OCI-LY7 (cell line): ENCODE measurements at regions not wholly inside any gene's neighbourhood (a gene's known extent, or its start where the extent isn't known, plus 50 kb on each side); places are given as distances from the start of the nearest gene placed in this dataset.

Experiments
- BruUV-seq: library from RNA; stranded (reverse); fragments of 400-500 nt; replicated peaks from 2 replicates; lab custom pipeline; 2021; lab: Mats Ljungman, UMichigan
- CTCF ChIA-PET: fragments of 300-600 bp; sonication (Branson Sonifier 250); formaldehyde crosslinking; loops from one replicate; lab custom pipeline; 2022; ENCODE audit warnings: antibody characterized with exemption; ENCODE audit not compliant: unreplicated experiment; lab: Charles Lee
- POLR2A ChIA-PET: fragments of 300-600 bp; sonication (Branson Sonifier 250); formaldehyde crosslinking; loops from one replicate; lab custom pipeline; 2022; ENCODE audit warnings: antibody characterized with exemption; lab: Charles Lee
- DNase-seq: peaks from one replicate; pipeline ENCODE4 v3.0.0-alpha.2; 2015; ENCODE audit warnings: low spot score
- H2AFZ ChIP-seq: fragments of 200-600 bp; sonication (generic), shearing (Covaris generic); 2 replicates; pipeline ENCODE4 v1.6.1; 2014; ENCODE audit warnings: mild to moderate bottlenecking, antibody characterized with exemption, low read length, moderate library complexity
- H3K27ac ChIP-seq: fragments of 200-600 bp; sonication (generic); 2 replicates; pipeline ENCODE4 v1.5.1; 2014; ENCODE audit warnings: mixed run types, low read depth, mild to moderate bottlenecking, moderate library complexity, low read length, inconsistent platforms; ENCODE audit not compliant: poor library complexity, severe bottlenecking
- H3K36me3 ChIP-seq: fragments of 200-600 bp; sonication (generic); 2 replicates; pipeline ENCODE4 v1.6.1; 2014; ENCODE audit warnings: mild to moderate bottlenecking, antibody characterized with exemption, low read length, moderate library complexity, mixed read lengths; ENCODE audit not compliant: insufficient read depth
- H3K4me1 ChIP-seq: fragments of 200-600 bp; sonication (generic); 2 replicates; pipeline ENCODE4 v1.5.1; 2014; ENCODE audit warnings: mild to moderate bottlenecking, low read length; ENCODE audit not compliant: insufficient read depth, poor library complexity, severe bottlenecking
- H3K4me2 ChIP-seq: fragments of 200-600 bp; sonication (generic); 2 replicates; pipeline ENCODE4 v1.6.1; 2014; ENCODE audit warnings: mild to moderate bottlenecking, low read length
- H3K4me3 ChIP-seq: fragments of 200-600 bp; sonication (generic); 2 replicates; pipeline ENCODE4 v1.5.1; 2014; ENCODE audit warnings: mild to moderate bottlenecking, low read depth, low read length; ENCODE audit not compliant: poor library complexity, severe bottlenecking
- H3K79me2 ChIP-seq: fragments of 200-600 bp; sonication (generic); 2 replicates; pipeline ENCODE4 v1.6.1; 2016; ENCODE audit warnings: low read depth, mild to moderate bottlenecking, low read length, moderate library complexity, mixed read lengths; ENCODE audit not compliant: insufficient read depth
- H3K9me2 ChIP-seq: fragments of 200-600 bp; sonication (generic); 2 replicates; pipeline ENCODE4 v1.6.1; 2016; ENCODE audit warnings: mild to moderate bottlenecking, low read length, mixed read lengths; ENCODE audit not compliant: insufficient read depth
- H3K9me3 ChIP-seq: fragments of 200-600 bp; sonication (generic); 2 replicates; pipeline ENCODE4 v1.6.1; 2014; ENCODE audit warnings: mild to moderate bottlenecking, mixed run types, low read length, mixed read lengths
- H4K20me1 ChIP-seq: fragments of 200-600 bp; sonication (generic); 2 replicates; pipeline ENCODE4 v1.6.1; 2014; ENCODE audit warnings: mild to moderate bottlenecking, antibody characterized with exemption, low read length, moderate library complexity, mixed read lengths; ENCODE audit not compliant: insufficient read depth
- EZH2phosphoT487 ChIP-seq: fragments of 200-600 bp; sonication (generic); IDR thresholded peaks from 2 replicates; pipeline ENCODE4 v1.6.1; 2018; ENCODE audit warnings: low read depth, borderline replicate concordance, mild to moderate bottlenecking, mixed run types, antibody characterized with exemption, low read length, moderate library complexity, mixed read lengths
- intact Hi-C: fragments of 100-400 bp; cut with micrococcal nuclease; formaldehyde crosslinking; loops from one replicate; pipeline ENCODE4 v1.10.0; 2022; ENCODE audit not compliant: unreplicated experiment
- TF ChIP-seq, protein P1 (sequence below): fragments of 200-600 bp; sonication (generic); conservative IDR thresholded peaks from 2 replicates; pipeline ENCODE4 v1.5.1; 2014; ENCODE audit warnings: mild to moderate bottlenecking, antibody characterized with exemption, low read length, moderate library complexity, mixed read lengths

GRCh38 chr18:34153711-34154110 lies 71.0 kb downstream of the NOL4 start:
- ChIA-PET POLR2A (interaction anchor here (0.8 kb wide), 1 partner anchor 63 kb away, joined by 4 read pairs; no protein-coding TSS in a partner anchor), CTCF (no interaction called here)
- peak overlapping the region; percentile 49 for H3K4me3 ChIP-seq
- H2AFZ ChIP-seq, result peak overlapping the region; percentile 98
- no peak for TF ChIP-seq EZH2phosphoT487
- TF ChIP-seq, protein P1, sequence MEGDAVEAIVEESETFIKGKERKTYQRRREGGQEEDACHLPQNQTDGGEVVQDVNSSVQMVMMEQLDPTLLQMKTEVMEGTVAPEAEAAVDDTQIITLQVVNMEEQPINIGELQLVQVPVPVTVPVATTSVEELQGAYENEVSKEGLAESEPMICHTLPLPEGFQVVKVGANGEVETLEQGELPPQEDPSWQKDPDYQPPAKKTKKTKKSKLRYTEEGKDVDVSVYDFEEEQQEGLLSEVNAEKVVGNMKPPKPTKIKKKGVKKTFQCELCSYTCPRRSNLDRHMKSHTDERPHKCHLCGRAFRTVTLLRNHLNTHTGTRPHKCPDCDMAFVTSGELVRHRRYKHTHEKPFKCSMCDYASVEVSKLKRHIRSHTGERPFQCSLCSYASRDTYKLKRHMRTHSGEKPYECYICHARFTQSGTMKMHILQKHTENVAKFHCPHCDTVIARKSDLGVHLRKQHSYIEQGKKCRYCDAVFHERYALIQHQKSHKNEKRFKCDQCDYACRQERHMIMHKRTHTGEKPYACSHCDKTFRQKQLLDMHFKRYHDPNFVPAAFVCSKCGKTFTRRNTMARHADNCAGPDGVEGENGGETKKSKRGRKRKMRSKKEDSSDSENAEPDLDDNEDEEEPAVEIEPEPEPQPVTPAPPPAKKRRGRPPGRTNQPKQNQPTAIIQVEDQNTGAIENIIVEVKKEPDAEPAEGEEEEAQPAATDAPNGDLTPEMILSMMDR, result no peak
- peak overlapping the region; percentile 50 for H3K4me2 ChIP-seq
- H3K4me1 ChIP-seq, result peaks cover 11% of the 10 kb centered on the region
- H3K79me2 ChIP-seq, result no peaks in the 10 kb centered on the region
- no TSS peak for BruUV-seq
- intact Hi-C loops, result no loop called here
- no peak overlapping the region for H3K27ac ChIP-seq
- H3K36me3 ChIP-seq, result no peaks in the 10 kb centered on the region
- H3K9me3 ChIP-seq, result no peaks in the 10 kb centered on the region
- peak; percentile 34 for DNase-seq
- no peaks in the 10 kb centered on the region for H3K9me2 ChIP-seq
- no peaks in the 10 kb centered on the region for H4K20me1 ChIP-seq

GRCh38 chr18:34131006-34131405 lies 93.7 kb downstream of the NOL4 start:
- H4K20me1 ChIP-seq, result no peaks in the 10 kb centered on the region
- TF ChIP-seq, protein P1, result no peak
- TF ChIP-seq EZH2phosphoT487, result no peak
- no peaks in the 10 kb centered on the region for H3K79me2 ChIP-seq
- ChIA-PET CTCF (no interaction called here), POLR2A (interaction anchor here (0.6 to 1.1 kb wide), 2 partner anchors 8 to 303 kb away, joined by 3 read pairs; no protein-coding TSS in a partner anchor)
- no peaks in the 10 kb centered on the region for H3K4me1 ChIP-seq
- no peak overlapping the region for H3K27ac ChIP-seq
- H3K36me3 ChIP-seq, result no peaks in the 10 kb centered on the region
- no peak overlapping the region for H2AFZ ChIP-seq
- H3K4me3 ChIP-seq, result no peak overlapping the region
- DNase-seq, result no peak
- no peak overlapping the region for H3K4me2 ChIP-seq
- H3K9me3 ChIP-seq, result no peaks in the 10 kb centered on the region
- no peaks in the 10 kb centered on the region for H3K9me2 ChIP-seq
- BruUV-seq, result no TSS peak
- intact Hi-C loops, result no loop called here

DNA sequence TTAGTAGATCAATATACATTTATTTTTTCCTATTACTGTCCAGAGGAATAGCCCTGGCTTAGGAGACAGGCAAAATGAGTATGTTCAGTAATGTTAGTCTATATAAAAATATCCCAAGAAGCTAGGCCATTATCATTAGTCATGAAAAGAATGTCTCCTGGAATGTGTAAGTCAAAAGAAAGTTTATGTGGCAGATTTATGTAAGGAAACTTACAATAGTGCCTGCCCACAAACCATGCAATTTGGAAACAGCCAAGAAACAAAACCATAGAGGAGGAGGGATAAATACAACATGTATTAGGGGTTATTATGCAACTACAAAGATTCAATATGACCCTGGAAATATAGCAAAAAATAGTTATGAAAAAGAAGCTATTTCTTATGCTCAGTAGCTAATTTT lies 96.3 kb downstream of the NOL4 start:
- intact Hi-C loops, result loop anchor here (10.0 kb wide), 1 partner anchor 196 kb away; no protein-coding TSS in a partner anchor
- CTCF ChIA-PET, result no interaction called here
- no TSS peak for BruUV-seq

More for the DNA sequence above, 96.3 kb downstream of the NOL4 start:
- no peaks in the 10 kb centered on the region for H3K4me1 ChIP-seq
- no peaks in the 10 kb centered on the region for H3K79me2 ChIP-seq
- H3K4me2 ChIP-seq, result no peak overlapping the region
- POLR2A ChIA-PET, result no interaction called here
- no peak overlapping the region for H3K4me3 ChIP-seq
- TF ChIP-seq, protein P1, result no peak
- TF ChIP-seq EZH2phosphoT487, result no peak
- no peak overlapping the region for H3K27ac ChIP-seq
- H3K9me2 ChIP-seq, result no peaks in the 10 kb centered on the region
- no peak overlapping the region for H2AFZ ChIP-seq
- no peak for DNase-seq
- no peaks in the 10 kb centered on the region for H3K36me3 ChIP-seq
- H4K20me1 ChIP-seq, result no peaks in the 10 kb centered on the region
- no peaks in the 10 kb centered on the region for H3K9me3 ChIP-seq
